Calu3 (cell line): ENCODE measurements at regions not wholly inside any gene's neighbourhood (a gene's known extent, or its start where the extent isn't known, plus 50 kb on each side); places are given as distances from the start of the nearest gene placed in this dataset.
A peak's percentile ranks its signal among the peaks of the same experiment; 100 is the strongest.

Experiments used
- BruUV-seq: library from RNA; stranded (reverse); fragments of 400-500 nt; replicated peaks from 2 replicates; lab custom pipeline; 2021; lab: Mats Ljungman, UMichigan
- CTCF ChIA-PET: fragments of 300-600 bp; sonication (Branson Sonifier 250); formaldehyde crosslinking; loops from one replicate; lab custom pipeline; 2022; ENCODE audit warnings: antibody characterized with exemption; lab: Charles Lee
- DNase-seq: peaks from one replicate; pipeline ENCODE4 v3.0.0; 2022
- H3K27ac Mint-ChIP-seq: one replicate; pipeline ENCODE4 v1.8.0; 2022; ENCODE audit warnings: mixed read lengths; ENCODE audit not compliant: unreplicated experiment
- H3K27me3 Mint-ChIP-seq: one replicate; pipeline ENCODE4 v1.8.0; 2022; ENCODE audit warnings: mixed read lengths; ENCODE audit not compliant: unreplicated experiment
- H3K36me3 Mint-ChIP-seq: one replicate; pipeline ENCODE4 v1.8.0; 2022; ENCODE audit warnings: mild to moderate bottlenecking, moderate library complexity, mixed read lengths; ENCODE audit not compliant: insufficient read depth, unreplicated experiment
- H3K4me1 Mint-ChIP-seq: one replicate; pipeline ENCODE4 v1.8.0; 2022; ENCODE audit warnings: mild to moderate bottlenecking, low read depth, mixed read lengths; ENCODE audit not compliant: unreplicated experiment
- H3K4me3 Mint-ChIP-seq: one replicate; pipeline ENCODE4 v1.8.0; 2022; ENCODE audit warnings: mild to moderate bottlenecking, low read depth, moderate library complexity, mixed read lengths; ENCODE audit not compliant: unreplicated experiment
- H3K9me3 Mint-ChIP-seq: one replicate; pipeline ENCODE4 v1.8.0; 2022; ENCODE audit warnings: low read depth, mixed read lengths; ENCODE audit not compliant: unreplicated experiment
- intact Hi-C: fragments of 100-400 bp; cut with micrococcal nuclease; formaldehyde crosslinking; loops from one replicate; pipeline ENCODE4 v1.10.0; 2022; ENCODE audit not compliant: unreplicated experiment
- TF ChIP-seq, protein P1 (sequence below): fragments of 200-600 bp; IDR thresholded peaks from one replicate; pipeline ENCODE4 v1.8.0; 2022; ENCODE audit warnings: antibody characterized with exemption; ENCODE audit not compliant: unreplicated experiment

DNA sequence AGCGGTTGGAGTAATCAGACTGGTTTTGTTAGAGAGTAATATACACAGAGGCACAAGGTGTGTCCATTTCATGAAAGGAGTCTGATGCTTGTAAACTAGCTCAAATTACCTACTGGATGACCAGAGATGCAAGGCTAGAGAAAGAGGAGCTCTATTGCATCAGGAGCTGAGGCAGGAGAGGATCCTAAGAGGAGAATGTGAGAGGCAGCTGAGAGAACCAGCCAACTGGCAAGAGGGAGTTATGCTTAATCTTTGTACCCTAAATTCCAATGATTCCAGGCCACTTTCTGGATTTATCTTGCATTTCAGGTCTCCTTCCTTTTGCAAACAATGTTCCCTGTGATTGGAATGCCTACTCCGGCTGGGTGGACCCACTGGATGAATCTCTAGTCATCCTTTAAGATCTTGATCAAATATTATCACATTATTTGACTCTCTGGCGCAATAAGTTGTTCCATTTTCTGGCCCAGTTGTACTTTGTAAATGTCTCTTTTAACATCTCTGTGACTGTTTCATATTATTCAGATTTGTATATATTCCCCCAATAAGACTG, 57.5 kb upstream of the PTPN12 start:
- TF ChIP-seq, protein P1, sequence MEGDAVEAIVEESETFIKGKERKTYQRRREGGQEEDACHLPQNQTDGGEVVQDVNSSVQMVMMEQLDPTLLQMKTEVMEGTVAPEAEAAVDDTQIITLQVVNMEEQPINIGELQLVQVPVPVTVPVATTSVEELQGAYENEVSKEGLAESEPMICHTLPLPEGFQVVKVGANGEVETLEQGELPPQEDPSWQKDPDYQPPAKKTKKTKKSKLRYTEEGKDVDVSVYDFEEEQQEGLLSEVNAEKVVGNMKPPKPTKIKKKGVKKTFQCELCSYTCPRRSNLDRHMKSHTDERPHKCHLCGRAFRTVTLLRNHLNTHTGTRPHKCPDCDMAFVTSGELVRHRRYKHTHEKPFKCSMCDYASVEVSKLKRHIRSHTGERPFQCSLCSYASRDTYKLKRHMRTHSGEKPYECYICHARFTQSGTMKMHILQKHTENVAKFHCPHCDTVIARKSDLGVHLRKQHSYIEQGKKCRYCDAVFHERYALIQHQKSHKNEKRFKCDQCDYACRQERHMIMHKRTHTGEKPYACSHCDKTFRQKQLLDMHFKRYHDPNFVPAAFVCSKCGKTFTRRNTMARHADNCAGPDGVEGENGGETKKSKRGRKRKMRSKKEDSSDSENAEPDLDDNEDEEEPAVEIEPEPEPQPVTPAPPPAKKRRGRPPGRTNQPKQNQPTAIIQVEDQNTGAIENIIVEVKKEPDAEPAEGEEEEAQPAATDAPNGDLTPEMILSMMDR = no peak
- H3K27me3 Mint-ChIP-seq = no peaks in the 10 kb centered on the region
- H3K27ac Mint-ChIP-seq = peak overlapping the region; percentile 74
- peaks cover 34% of the 10 kb centered on the region for H3K4me1 Mint-ChIP-seq
- intact Hi-C loops = loop anchor here (5.0 to 10.0 kb wide), 2 partner anchors 58 to 65 kb away; partner anchors contain the start of genes GSAP and PTPN12
- CTCF ChIA-PET = interaction anchor here (0.7 kb wide), 1 partner anchor 35 kb away, joined by 4 read pairs; no protein-coding TSS in a partner anchor
- H3K36me3 Mint-ChIP-seq = peaks cover 11% of the 10 kb centered on the region
- no peaks in the 10 kb centered on the region for H3K9me3 Mint-ChIP-seq
- TSS peak; percentile 83 for BruUV-seq
- no peak for DNase-seq
- H3K4me3 Mint-ChIP-seq = no peak overlapping the region

DNA sequence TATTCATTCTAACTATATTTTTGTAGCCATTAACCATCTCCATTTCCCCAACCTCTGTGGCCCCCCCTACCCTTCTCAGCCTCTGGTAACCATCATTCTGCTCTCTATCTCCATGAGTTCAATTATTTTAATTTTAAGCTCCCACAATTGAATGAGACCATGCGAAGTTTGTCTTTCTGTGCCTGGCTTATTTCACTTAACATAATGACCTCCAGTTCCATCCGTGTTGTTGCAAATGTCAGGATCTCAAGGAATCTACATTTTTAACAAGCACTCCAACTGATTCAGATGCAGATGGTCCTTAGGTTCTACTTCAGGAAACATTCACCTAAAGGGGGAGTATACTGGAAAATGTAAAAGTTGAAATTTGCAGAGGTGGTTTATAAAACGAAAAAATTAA, 60.2 kb upstream of the PTPN12 start:
- TF ChIP-seq, protein P1 = no peak
- no TSS peak for BruUV-seq

DNA sequence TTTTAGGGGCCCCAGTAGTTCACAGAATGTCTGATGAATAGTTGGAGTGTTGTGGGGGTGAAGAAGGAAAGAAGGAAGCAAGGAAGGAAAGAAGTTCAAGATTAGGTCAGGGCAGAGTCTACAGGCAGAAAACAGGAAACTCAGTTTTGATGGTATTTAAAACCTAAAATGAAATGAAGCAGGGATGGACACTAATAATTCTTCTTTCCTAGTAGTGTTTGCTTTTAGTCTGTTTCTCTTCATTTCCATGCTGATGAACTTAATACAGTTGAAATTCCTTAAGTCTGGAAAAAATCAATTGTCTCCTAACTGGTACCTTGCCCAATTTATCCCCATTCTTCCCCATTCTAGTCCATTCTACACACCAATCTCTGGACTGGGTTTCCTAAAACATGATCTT, 59.0 kb upstream of the GSAP start:
- intact Hi-C loops = no loop called here
- CTCF ChIA-PET = no interaction called here
- Mint-ChIP-seq H3K4me3 (no peak overlapping the region), H3K36me3 (no peaks in the 10 kb centered on the region), H3K9me3 (no peaks in the 10 kb centered on the region), H3K4me1 (peaks cover 21% of the 10 kb centered on the region), H3K27ac (no peak overlapping the region), H3K27me3 (no peaks in the 10 kb centered on the region)
- TF ChIP-seq, protein P1 = no peak
- DNase-seq = no peak
- no TSS peak for BruUV-seq

More for the DNA sequence above, 60.2 kb upstream of the PTPN12 start:
- Mint-ChIP-seq H3K4me1 (peaks cover 29% of the 10 kb centered on the region), H3K27me3 (no peaks in the 10 kb centered on the region), H3K9me3 (no peaks in the 10 kb centered on the region), H3K4me3 (no peak overlapping the region), H3K36me3 (peaks cover 9% of the 10 kb centered on the region), H3K27ac (no peak overlapping the region)
- DNase-seq = no peak
- CTCF ChIA-PET = no interaction called here
- intact Hi-C loops = no loop called here

DNA sequence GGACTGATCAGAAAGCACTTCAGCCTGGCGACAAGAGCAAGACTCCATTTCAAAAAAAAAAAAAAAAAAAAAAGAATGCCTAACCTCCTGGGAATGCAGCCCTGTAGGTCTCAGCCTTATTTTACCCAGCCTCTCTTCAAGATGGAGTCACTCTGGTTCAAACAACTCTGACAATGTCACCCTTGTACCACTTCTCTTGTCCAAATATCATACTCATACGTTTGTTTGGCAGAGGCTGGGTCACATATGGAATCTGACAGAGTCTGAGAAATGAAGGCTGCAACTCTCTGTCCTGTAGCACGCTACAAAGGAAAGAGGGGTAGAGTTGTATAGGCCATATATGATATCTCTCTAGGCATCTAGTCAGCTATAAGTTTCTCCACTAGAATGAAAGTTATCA, 58.6 kb upstream of the GSAP start:
- Mint-ChIP-seq H3K27me3 (no peaks in the 10 kb centered on the region), H3K4me1 (peaks cover 18% of the 10 kb centered on the region), H3K4me3 (no peak overlapping the region), H3K27ac (no peak overlapping the region), H3K36me3 (no peaks in the 10 kb centered on the region), H3K9me3 (no peaks in the 10 kb centered on the region)
- intact Hi-C loops = no loop called here
- no peak for DNase-seq
- BruUV-seq = no TSS peak
- TF ChIP-seq, protein P1 = no peak
- CTCF ChIA-PET = interaction anchor here (0.5 to 0.6 kb wide), 2 partner anchors 12 to 240 kb away, joined by 4 to 5 read pairs; no protein-coding TSS in a partner anchor
